ENCODE measurements at regions not wholly inside any gene's neighbourhood (a gene's known extent, or its start where the extent isn't known, plus 50 kb on each side); places are given as distances from the start of the nearest gene placed in this dataset.

GRCh38 chr14:76669770-76670169, 91.5 kb upstream of the VASH1 start:
- TF ChIP-seq POLR2A (IDR thresholded peaks at IDR 0.05) (no peak), CTCF (IDR thresholded peaks at IDR 0.05) (no peak)
